DOHH2 (cell line): ENCODE measurements at regions not wholly inside any gene's neighbourhood (a gene's known extent, or its start where the extent isn't known, plus 50 kb on each side); places are given as distances from the start of the nearest gene placed in this dataset.

Experiments used
- H3F3A ChIP-seq: fragments of 200-600 bp; sonication (generic), shearing (Covaris generic); 2 replicates; pipeline ENCODE4 v1.6.0; 2016; ENCODE audit warnings: antibody characterized with exemption, mild to moderate bottlenecking; ENCODE audit not compliant: control insufficient read depth, insufficient read depth
- H3K27ac ChIP-seq: fragments of 200-600 bp; sonication (generic); 2 replicates; pipeline ENCODE4 v1.5.1; 2014; ENCODE audit warnings: low read depth, mild to moderate bottlenecking, low read length, moderate library complexity
- H3K27me3 ChIP-seq: fragments of 200-600 bp; sonication (generic); 2 replicates; pipeline ENCODE4 v1.6.1; 2014; ENCODE audit warnings: mild to moderate bottlenecking, low read length, mixed read lengths; ENCODE audit not compliant: control insufficient read depth
- H3K36me3 ChIP-seq: fragments of 200-600 bp; sonication (generic); 2 replicates; pipeline ENCODE4 v1.6.1; 2014; ENCODE audit warnings: mild to moderate bottlenecking, low read length, moderate library complexity, mixed read lengths; ENCODE audit not compliant: control insufficient read depth
- H3K4me1 ChIP-seq: fragments of 200-600 bp; sonication (generic); 2 replicates; pipeline ENCODE4 v1.6.1; 2014; ENCODE audit warnings: mild to moderate bottlenecking, low read length, mixed read lengths; ENCODE audit not compliant: control insufficient read depth
- H3K4me2 ChIP-seq: fragments of 200-600 bp; sonication (generic); 2 replicates; pipeline ENCODE4 v1.6.0; 2014; ENCODE audit warnings: mild to moderate bottlenecking, low read length, moderate library complexity
- H3K4me3 ChIP-seq: fragments of 200-600 bp; sonication (generic); 2 replicates; pipeline ENCODE4 v1.5.1; 2014; ENCODE audit warnings: mild to moderate bottlenecking, low read length, mixed read lengths
- H3K79me2 ChIP-seq: fragments of 200-600 bp; sonication (generic); 2 replicates; pipeline ENCODE4 v1.6.1; 2014; ENCODE audit warnings: mild to moderate bottlenecking, low read length, mixed read lengths; ENCODE audit not compliant: control insufficient read depth
- H3K9me2 ChIP-seq: fragments of 200-600 bp; sonication (generic); replicated peaks from 2 replicates; pipeline ENCODE4 v1.6.1; 2014; ENCODE audit warnings: mild to moderate bottlenecking, low read length, mixed read lengths; ENCODE audit not compliant: control insufficient read depth
- H3K9me3 ChIP-seq: fragments of 200-600 bp; sonication (generic); 2 replicates; pipeline ENCODE4 v1.6.1; 2014; ENCODE audit warnings: antibody characterized with exemption, low read length, mixed read lengths; ENCODE audit not compliant: control insufficient read depth, insufficient read depth
- H4K20me1 ChIP-seq: fragments of 200-600 bp; sonication (generic); 2 replicates; pipeline ENCODE4 v1.6.0; 2014; ENCODE audit warnings: low read depth, mild to moderate bottlenecking, antibody characterized with exemption, low read length, moderate library complexity; ENCODE audit not compliant: control insufficient read depth, insufficient read depth
- CTCF ChIP-seq: fragments of 200-600 bp; sonication (generic); IDR thresholded peaks from one replicate; pipeline ENCODE4 v1.5.1; 2014; ENCODE audit warnings: antibody characterized with exemption, mild to moderate bottlenecking, low read depth, low read length; ENCODE audit not compliant: poor library complexity, severe bottlenecking
- EZH2phosphoT487 ChIP-seq: fragments of 200-600 bp; sonication (generic); IDR thresholded peaks from 2 replicates; pipeline ENCODE4 v1.6.1; 2017; ENCODE audit warnings: borderline replicate concordance, mild to moderate bottlenecking, antibody characterized with exemption, low read length, moderate library complexity, mixed read lengths

GRCh38 chr2:150378686-150379085, 108.8 kb downstream of the RND3 start:
- Histone ChIP-seq H3K4me2 (no peak overlapping the region), H3F3A (no peaks in the 10 kb centered on the region), H3K27me3 (no peaks in the 10 kb centered on the region), H3K79me2 (no peaks in the 10 kb centered on the region), H3K4me1 (no peaks in the 10 kb centered on the region), H3K4me3 (no peak overlapping the region), H3K27ac (no peak overlapping the region), H3K9me2 (no peaks in the 10 kb centered on the region), H4K20me1 (no peaks in the 10 kb centered on the region), H3K9me3 (no peaks in the 10 kb centered on the region), H3K36me3 (no peaks in the 10 kb centered on the region)
- TF ChIP-seq EZH2phosphoT487: no peak
- TF ChIP-seq CTCF: no peak

- Histone ChIP-seq H3K36me3 (no peaks in the 10 kb centered on the region), H3F3A (no peaks in the 10 kb centered on the region), H4K20me1 (no peaks in the 10 kb centered on the region), H3K4me2 (no peak overlapping the region), H3K9me2 (no peaks in the 10 kb centered on the region), H3K27me3 (no peaks in the 10 kb centered on the region), H3K4me1 (no peaks in the 10 kb centered on the region), H3K4me3 (no peak overlapping the region), H3K79me2 (no peaks in the 10 kb centered on the region), H3K9me3 (no peaks in the 10 kb centered on the region), H3K27ac (no peak overlapping the region)
- TF ChIP-seq CTCF (no peak), EZH2phosphoT487 (no peak)
These were observed 110.7 kb downstream of the RND3 start for GRCh38 chr2:150376553-150377335.

GRCh38 chr2:150375333-150375732, 112.1 kb downstream of the RND3 start:
- H3K36me3 ChIP-seq: no peaks in the 10 kb centered on the region
- H3K4me1 ChIP-seq: no peaks in the 10 kb centered on the region
- H3K4me2 ChIP-seq: no peak overlapping the region
- no peaks in the 10 kb centered on the region; the same call in 1 of the 2 replicates for H3K9me2 ChIP-seq
- H3F3A ChIP-seq: no peaks in the 10 kb centered on the region
- no peaks in the 10 kb centered on the region for H3K9me3 ChIP-seq
- H3K27me3 ChIP-seq: no peaks in the 10 kb centered on the region
- H3K79me2 ChIP-seq: no peaks in the 10 kb centered on the region
- no peak for TF ChIP-seq CTCF
- H3K27ac ChIP-seq: no peak overlapping the region
- H4K20me1 ChIP-seq: no peaks in the 10 kb centered on the region
- H3K4me3 ChIP-seq: no peak overlapping the region
